Epithelial cell of esophagus (primary cell): ENCODE measurements at regions not wholly inside any gene's neighbourhood (a gene's known extent, or its start where the extent isn't known, plus 50 kb on each side); places are given as distances from the start of the nearest gene placed in this dataset.

Experiments used
- DNase-seq: peaks from one replicate; pipeline ENCODE4 v3.0.0; 2010; ENCODE audit warnings: low read depth
- H3K4me3 ChIP-seq: 2 replicates; pipeline ENCODE4 v1.5.1; 2011; ENCODE audit warnings: mild to moderate bottlenecking, low read length, control low read depth
- TF ChIP-seq, protein P1 (sequence below): IDR thresholded peaks from 2 replicates; pipeline ENCODE4 v1.5.1; 2011; ENCODE audit warnings: low read depth, mild to moderate bottlenecking, low read length, control low read depth, inconsistent platforms; ENCODE audit not compliant: insufficient read depth; ENCODE audit errors: missing control alignments

DNA sequence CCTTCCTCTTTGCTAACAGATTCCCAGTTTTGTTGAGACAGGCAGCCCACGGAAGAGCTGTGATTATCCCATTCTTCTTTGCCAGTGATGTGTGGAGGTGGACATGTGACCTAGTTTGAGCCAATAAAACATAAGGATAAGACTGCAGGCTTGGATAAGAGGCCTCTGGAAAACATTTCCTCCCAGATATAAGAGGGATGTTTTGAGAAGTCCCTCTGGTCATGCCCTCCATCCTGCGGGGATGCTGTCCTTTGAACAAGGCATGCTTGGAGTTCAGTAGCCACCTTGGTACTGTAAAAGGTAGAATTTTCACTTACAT lies 155.7 kb downstream of the TM2D1 start:
- no peak overlapping the region for H3K4me3 ChIP-seq
- TF ChIP-seq, protein P1, sequence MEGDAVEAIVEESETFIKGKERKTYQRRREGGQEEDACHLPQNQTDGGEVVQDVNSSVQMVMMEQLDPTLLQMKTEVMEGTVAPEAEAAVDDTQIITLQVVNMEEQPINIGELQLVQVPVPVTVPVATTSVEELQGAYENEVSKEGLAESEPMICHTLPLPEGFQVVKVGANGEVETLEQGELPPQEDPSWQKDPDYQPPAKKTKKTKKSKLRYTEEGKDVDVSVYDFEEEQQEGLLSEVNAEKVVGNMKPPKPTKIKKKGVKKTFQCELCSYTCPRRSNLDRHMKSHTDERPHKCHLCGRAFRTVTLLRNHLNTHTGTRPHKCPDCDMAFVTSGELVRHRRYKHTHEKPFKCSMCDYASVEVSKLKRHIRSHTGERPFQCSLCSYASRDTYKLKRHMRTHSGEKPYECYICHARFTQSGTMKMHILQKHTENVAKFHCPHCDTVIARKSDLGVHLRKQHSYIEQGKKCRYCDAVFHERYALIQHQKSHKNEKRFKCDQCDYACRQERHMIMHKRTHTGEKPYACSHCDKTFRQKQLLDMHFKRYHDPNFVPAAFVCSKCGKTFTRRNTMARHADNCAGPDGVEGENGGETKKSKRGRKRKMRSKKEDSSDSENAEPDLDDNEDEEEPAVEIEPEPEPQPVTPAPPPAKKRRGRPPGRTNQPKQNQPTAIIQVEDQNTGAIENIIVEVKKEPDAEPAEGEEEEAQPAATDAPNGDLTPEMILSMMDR = no peak
- DNase-seq = no peak

DNA sequence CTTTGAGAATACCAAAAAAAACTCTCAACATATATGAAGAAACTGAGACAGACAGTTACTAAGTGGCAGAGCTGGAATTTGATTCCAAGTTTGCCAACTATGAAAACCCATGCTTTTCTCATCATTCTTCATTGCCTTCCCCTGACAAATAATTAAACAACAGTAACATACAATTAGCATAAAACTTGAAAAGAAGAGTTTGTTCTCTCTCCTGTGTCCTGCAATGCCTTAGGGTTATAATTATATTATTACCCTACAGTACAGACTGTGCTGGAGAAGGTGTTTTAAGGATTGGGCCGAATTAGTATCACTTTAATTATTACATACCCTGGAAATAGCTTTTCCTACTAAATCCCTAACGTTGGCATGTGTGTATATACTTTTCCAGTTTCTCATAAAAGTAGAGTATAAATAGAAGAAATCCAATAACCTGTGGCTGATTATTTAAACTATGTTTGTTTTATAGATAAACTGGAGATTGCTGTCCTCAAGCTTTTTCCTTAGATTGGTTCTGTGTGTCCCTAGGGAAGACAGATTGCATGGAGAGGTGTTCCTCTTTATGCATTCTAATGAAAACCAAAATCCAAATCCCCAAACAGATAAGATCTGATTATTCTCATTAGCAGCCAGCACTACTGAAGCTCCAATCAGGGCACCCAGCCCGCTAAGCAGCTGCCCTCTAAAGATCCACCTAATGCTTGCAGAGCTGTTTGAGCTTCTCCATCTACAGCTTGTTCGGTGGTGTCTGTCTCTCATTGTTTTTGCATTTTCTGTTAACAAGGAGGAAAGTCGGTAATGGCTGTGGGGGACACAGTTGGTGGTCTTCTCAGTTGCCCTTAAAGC lies 156.3 kb downstream of the TM2D1 start:
- no peak overlapping the region for H3K4me3 ChIP-seq
- TF ChIP-seq, protein P1 = no peak
- no peak for DNase-seq

DNA sequence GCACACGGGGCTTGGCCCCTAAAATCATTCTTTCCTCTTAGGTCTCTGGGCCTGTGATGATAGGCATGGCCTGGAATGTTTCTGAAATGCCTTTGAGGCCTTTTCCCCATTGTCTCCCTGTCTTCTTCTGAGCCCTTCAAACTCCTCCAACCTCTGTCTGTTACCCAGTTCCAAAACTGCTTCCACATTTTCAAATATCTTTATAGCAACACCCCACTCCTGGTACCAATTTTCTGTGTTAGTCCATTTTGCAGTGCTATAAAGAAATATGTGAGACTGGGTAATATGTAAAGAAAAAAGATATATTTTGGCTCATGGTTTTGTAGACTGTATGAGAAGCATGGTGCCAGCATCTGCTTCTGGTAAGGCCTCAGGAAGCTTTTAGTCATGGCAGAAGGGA lies 158.8 kb downstream of the TM2D1 start:
- TF ChIP-seq, protein P1 = no peak
- no peak overlapping the region for H3K4me3 ChIP-seq
- DNase-seq = no peak

DNA sequence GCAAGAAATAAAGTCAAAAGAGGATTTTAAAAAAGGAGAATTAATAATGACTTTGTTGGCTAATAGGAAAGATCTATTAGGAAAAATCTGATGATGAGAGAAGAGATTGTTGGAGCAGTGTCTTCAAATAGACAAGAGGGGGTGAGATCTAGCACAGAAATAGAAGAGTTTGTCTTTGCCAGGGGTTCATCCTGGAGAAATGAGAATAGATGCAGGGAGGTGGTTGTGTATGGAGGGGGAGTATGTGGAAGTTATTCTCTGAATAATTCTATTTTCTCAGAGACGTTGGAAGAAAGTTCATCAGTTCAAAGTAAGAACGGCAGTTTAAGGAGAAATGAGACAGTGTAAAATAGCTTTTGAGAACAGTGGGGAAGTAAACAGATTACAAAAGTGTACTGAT lies 161.3 kb downstream of the TM2D1 start:
- H3K4me3 ChIP-seq = no peak overlapping the region
- DNase-seq = no peak
- TF ChIP-seq, protein P1 = no peak

DNA sequence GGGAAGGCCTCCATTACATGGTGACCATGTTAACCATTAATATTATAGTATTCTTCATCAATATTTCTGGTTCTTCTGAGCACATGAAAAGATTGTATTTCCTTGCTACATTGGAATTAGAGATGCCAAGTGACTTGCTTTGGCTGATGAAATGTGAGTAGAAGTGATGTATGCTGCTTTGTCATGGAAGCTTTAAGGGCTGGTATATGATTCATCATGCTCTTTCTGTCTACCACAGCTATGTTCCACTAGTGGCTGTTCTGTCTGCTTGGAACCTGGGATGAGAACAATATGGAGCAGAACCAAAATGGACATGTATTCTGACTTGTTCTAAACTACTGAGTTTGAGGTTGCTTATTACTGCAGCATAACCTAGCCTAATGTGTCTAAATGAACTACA lies 163.3 kb downstream of the TM2D1 start:
- TF ChIP-seq, protein P1 = no peak
- no peak overlapping the region for H3K4me3 ChIP-seq
- DNase-seq = peak; percentile 79

DNA sequence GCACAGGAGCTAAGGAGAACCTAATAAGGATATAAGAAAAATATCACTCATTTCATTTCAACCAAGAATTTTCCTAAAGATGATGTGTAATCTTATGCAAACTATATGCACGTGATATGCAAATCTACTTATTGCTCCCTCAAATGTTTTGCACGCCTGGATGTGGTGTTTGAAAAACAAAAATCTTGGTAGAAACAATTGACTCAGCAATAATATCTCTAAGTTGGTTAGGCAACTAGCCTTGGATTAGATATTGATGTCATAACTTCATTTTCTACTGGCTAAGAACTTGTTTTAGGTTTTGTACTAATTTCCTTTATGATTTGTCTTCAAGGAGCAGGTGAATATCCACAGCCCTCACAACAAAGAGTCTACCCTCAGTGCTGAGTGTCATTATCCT lies 164.6 kb downstream of the TM2D1 start:
- DNase-seq = no peak
- TF ChIP-seq, protein P1 = no peak
- no peak overlapping the region for H3K4me3 ChIP-seq

DNA sequence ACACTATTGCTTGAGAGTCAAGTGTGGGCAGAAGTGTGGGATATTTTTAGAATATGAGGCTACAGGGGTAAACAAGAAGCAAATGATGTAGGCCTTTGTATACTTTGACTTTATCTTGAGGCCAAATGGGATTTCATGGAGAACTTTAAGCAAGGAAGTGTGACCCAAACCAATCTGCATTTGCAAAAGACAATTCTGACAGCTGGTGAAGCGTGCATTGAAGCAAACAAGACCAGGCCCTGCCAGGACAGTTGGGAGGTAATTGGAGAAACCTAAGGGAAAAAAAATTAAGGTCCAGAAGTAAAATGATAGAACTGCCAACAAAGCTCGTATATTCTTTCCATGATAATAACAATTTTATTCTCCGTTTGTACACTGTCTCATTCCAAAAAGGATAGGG lies 168.3 kb downstream of the TM2D1 start:
- TF ChIP-seq, protein P1 = no peak
- no peak overlapping the region for H3K4me3 ChIP-seq
- no peak for DNase-seq
